ENCODE measurements at regions not wholly inside any gene's neighbourhood (a gene's known extent, or its start where the extent isn't known, plus 50 kb on each side); places are given as distances from the start of the nearest gene placed in this dataset.

DNA sequence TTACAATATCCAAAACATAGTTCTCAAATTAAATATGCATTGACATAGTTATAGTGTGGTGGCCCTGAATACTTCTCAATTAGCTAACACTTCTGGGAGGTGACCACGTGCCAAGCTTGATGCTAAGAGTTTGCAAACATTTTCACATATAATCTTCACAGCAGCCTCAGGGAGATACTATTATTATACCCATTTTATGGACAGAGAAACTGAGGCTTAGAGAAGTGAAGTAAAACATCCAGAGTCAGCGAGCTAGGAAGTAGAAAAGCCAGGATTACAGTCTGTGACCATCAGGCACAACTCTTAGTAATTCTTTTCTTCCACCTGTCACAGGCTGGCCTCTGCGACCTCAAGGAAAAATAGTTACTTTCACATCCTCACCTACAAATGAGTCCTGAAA is 102.2 kb upstream of the IRX6 start:
- TF ChIP-seq POLR2A (IDR thresholded peaks at IDR 0.05), result no peak
- TF ChIP-seq, protein P1, sequence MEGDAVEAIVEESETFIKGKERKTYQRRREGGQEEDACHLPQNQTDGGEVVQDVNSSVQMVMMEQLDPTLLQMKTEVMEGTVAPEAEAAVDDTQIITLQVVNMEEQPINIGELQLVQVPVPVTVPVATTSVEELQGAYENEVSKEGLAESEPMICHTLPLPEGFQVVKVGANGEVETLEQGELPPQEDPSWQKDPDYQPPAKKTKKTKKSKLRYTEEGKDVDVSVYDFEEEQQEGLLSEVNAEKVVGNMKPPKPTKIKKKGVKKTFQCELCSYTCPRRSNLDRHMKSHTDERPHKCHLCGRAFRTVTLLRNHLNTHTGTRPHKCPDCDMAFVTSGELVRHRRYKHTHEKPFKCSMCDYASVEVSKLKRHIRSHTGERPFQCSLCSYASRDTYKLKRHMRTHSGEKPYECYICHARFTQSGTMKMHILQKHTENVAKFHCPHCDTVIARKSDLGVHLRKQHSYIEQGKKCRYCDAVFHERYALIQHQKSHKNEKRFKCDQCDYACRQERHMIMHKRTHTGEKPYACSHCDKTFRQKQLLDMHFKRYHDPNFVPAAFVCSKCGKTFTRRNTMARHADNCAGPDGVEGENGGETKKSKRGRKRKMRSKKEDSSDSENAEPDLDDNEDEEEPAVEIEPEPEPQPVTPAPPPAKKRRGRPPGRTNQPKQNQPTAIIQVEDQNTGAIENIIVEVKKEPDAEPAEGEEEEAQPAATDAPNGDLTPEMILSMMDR (IDR thresholded peaks at IDR 0.05), result no peak
- TF ChIP-seq EP300 (IDR thresholded peaks at IDR 0.05), result no peak

Data from tibial nerve (tissue), 4 donors.